Neural cell (in vitro differentiated cells): ENCODE measurements at regions not wholly inside any gene's neighbourhood (a gene's known extent, or its start where the extent isn't known, plus 50 kb on each side); places are given as distances from the start of the nearest gene placed in this dataset.

Experiments used
- H2AFZ ChIP-seq: fragments of 200-600, 300-800 bp; sonication (generic), shearing (Covaris generic); 2 replicates; pipeline ENCODE4 v1.6.0; 2014; ENCODE audit warnings: low read depth, mild to moderate bottlenecking, antibody characterized with exemption, low read length, moderate library complexity
- H3F3A ChIP-seq: fragments of 200-600 bp; shearing (Covaris generic); 2 replicates; pipeline ENCODE4 v1.6.1; 2016; ENCODE audit warnings: mild to moderate bottlenecking, moderate library complexity, mixed read lengths, antibody characterized with exemption, low read length; ENCODE audit not compliant: insufficient read depth, poor library complexity, severe bottlenecking
- H3K27ac ChIP-seq: fragments of 200-600, 300-800 bp; sonication (generic), shearing (Covaris generic); 2 replicates; pipeline ENCODE4 v1.5.1; 2014; ENCODE audit warnings: mild to moderate bottlenecking, low read length, moderate library complexity
- H3K27me3 ChIP-seq: fragments of 300-800, 200-600 bp; sonication (generic), shearing (Covaris generic); 2 replicates; pipeline ENCODE4 v1.6.0; 2014; ENCODE audit warnings: mild to moderate bottlenecking, low read depth, low read length, moderate library complexity; ENCODE audit not compliant: insufficient read depth
- H3K36me3 ChIP-seq: fragments of 300-800, 200-600 bp; sonication (generic), shearing (Covaris generic); 2 replicates; pipeline ENCODE4 v1.5.1; 2014; ENCODE audit warnings: mild to moderate bottlenecking, antibody characterized with exemption, low read length, moderate library complexity; ENCODE audit not compliant: insufficient read depth
- H3K4me2 ChIP-seq: fragments of 300-800, 200-600 bp; sonication (generic), shearing (Covaris generic); 2 replicates; pipeline ENCODE4 v1.6.0; 2014; ENCODE audit warnings: mild to moderate bottlenecking, low read length
- H3K4me3 ChIP-seq: fragments of 300-800, 200-600 bp; sonication (generic), shearing (Covaris generic); 2 replicates; pipeline ENCODE4 v1.5.1; 2014; ENCODE audit warnings: mild to moderate bottlenecking, low read length, moderate library complexity
- H3K79me2 ChIP-seq: fragments of 200-600 bp; shearing (Covaris generic); replicated peaks from 2 replicates; pipeline ENCODE4 v1.6.0; 2014; ENCODE audit warnings: mild to moderate bottlenecking, low read length, moderate library complexity; ENCODE audit not compliant: insufficient read depth
- H3K9ac ChIP-seq: fragments of 300-800, 200-600 bp; sonication (generic), shearing (Covaris generic); 2 replicates; pipeline ENCODE4 v1.6.1; 2016; ENCODE audit warnings: mild to moderate bottlenecking, low read length, mixed read lengths
- H3K9me2 ChIP-seq: fragments of 200-600 bp; shearing (Covaris generic); 2 replicates; pipeline ENCODE4 v1.6.1; 2016; ENCODE audit warnings: mild to moderate bottlenecking, low read length, mixed read lengths; ENCODE audit not compliant: insufficient read depth
- H3K9me3 ChIP-seq: fragments of 200-600, 300-800 bp; sonication (generic), shearing (Covaris generic); 2 replicates; pipeline ENCODE4 v1.6.1; 2016; ENCODE audit warnings: mild to moderate bottlenecking, mixed run types, low read length, moderate library complexity, mixed read lengths
- H4K20me1 ChIP-seq: fragments of 200-600 bp; shearing (Covaris generic); 2 replicates; pipeline ENCODE4 v1.6.1; 2016; ENCODE audit warnings: mild to moderate bottlenecking, mixed run types; ENCODE audit not compliant: insufficient read depth
- CTCF ChIP-seq: fragments of 450-650 bp; IDR thresholded peaks from 2 replicates; pipeline ENCODE4 v1.5.1; 2014; ENCODE audit warnings: antibody characterized with exemption, mild to moderate bottlenecking, moderate library complexity; ENCODE audit not compliant: poor library complexity, severe bottlenecking
- EP300 ChIP-seq: fragments of 450-650 bp; conservative IDR thresholded peaks from 2 replicates; pipeline ENCODE4 v1.6.1; 2014; ENCODE audit warnings: antibody characterized with exemption, mild to moderate bottlenecking, moderate library complexity; ENCODE audit not compliant: poor library complexity, severe bottlenecking
- EZH2 ChIP-seq: fragments of 200-600, 300-800 bp; shearing (Covaris generic), sonication (generic); IDR thresholded peaks from 2 replicates; pipeline ENCODE4 v1.6.1; 2014; ENCODE audit warnings: antibody characterized with exemption, low read length, borderline replicate concordance, mild to moderate bottlenecking; ENCODE audit not compliant: insufficient read depth, poor library complexity, severe bottlenecking
- MXI1 ChIP-seq: fragments of 450-650 bp; conservative IDR thresholded peaks from 2 replicates; pipeline ENCODE4 v1.6.1; 2014; ENCODE audit warnings: antibody characterized with exemption, mild to moderate bottlenecking; ENCODE audit not compliant: poor library complexity, severe bottlenecking
- POLR2AphosphoS5 ChIP-seq: IDR thresholded peaks from 2 replicates; pipeline ENCODE4 v1.6.1; 2012
- RAD21 ChIP-seq: fragments of 450-650 bp; conservative IDR thresholded peaks from 2 replicates; pipeline ENCODE4 v1.6.1; 2014; ENCODE audit warnings: antibody characterized with exemption, mild to moderate bottlenecking, moderate library complexity
- REST ChIP-seq: IDR thresholded peaks from 2 replicates; pipeline ENCODE4 v1.6.1; 2012; ENCODE audit warnings: borderline replicate concordance
- SMC3 ChIP-seq: fragments of 450-650 bp; conservative IDR thresholded peaks from 2 replicates; pipeline ENCODE4 v1.6.1; 2014; ENCODE audit warnings: antibody characterized with exemption, mild to moderate bottlenecking, moderate library complexity; ENCODE audit not compliant: poor library complexity
- TAF1 ChIP-seq: IDR thresholded peaks from 2 replicates; pipeline ENCODE4 v1.6.1; 2012; ENCODE audit warnings: low read depth

- Histone ChIP-seq H3K36me3 (no peaks in the 10 kb centered on the region), H2AFZ (no peak overlapping the region), H4K20me1 (no peaks in the 10 kb centered on the region), H3K27me3 (no peaks in the 10 kb centered on the region), H3K9me3 (no peaks in the 10 kb centered on the region), H3K4me2 (no peak overlapping the region), H3K4me3 (no peak overlapping the region), H3K9me2 (no peaks in the 10 kb centered on the region), H3K79me2 (no peaks in the 10 kb centered on the region), H3K9ac (no peak overlapping the region), H3K27ac (no peak overlapping the region), H3F3A (no peaks in the 10 kb centered on the region)
- TF ChIP-seq MXI1 (no peak), EP300 (no peak), TAF1 (no peak), RAD21 (no peak), CTCF (no peak), REST (no peak), EZH2 (no peak), SMC3 (no peak), POLR2AphosphoS5 (no peak)
Observed at GRCh38 chrX:30065226-30065625, 150.1 kb upstream of the MAGEB2 start.

- Histone ChIP-seq H3K9ac (no peak overlapping the region), H3K9me2 (no peaks in the 10 kb centered on the region), H3K27ac (no peak overlapping the region), H3F3A (no peaks in the 10 kb centered on the region), H3K79me2 (no peaks in the 10 kb centered on the region), H3K9me3 (no peaks in the 10 kb centered on the region), H3K4me3 (no peak overlapping the region), H3K4me2 (no peak overlapping the region), H2AFZ (no peak overlapping the region), H3K27me3 (no peaks in the 10 kb centered on the region), H3K36me3 (no peaks in the 10 kb centered on the region), H4K20me1 (no peaks in the 10 kb centered on the region)
- TF ChIP-seq TAF1 (no peak), REST (no peak), RAD21 (no peak), EZH2 (no peak), SMC3 (no peak), MXI1 (no peak), CTCF (no peak), POLR2AphosphoS5 (no peak), EP300 (no peak)
Observed at GRCh38 chrX:30067677-30068076, 147.7 kb upstream of the MAGEB2 start.
